HG02798 (cell line): ENCODE measurements at regions not wholly inside any gene's neighbourhood (a gene's known extent, or its start where the extent isn't known, plus 50 kb on each side); places are given as distances from the start of the nearest gene placed in this dataset.
"Not testable (repeated sequence)": the region's sequence is repeated elsewhere in the genome, so short reads cannot be mapped to it uniquely, and the experiment has no call there.

Experiments used
- ATAC-seq: cut with Tn5 transposase; IDR thresholded peaks from one replicate; pipeline ENCODE4 v1.9.1; 2021; ENCODE audit warnings: mild to moderate bottlenecking; ENCODE audit not compliant: unreplicated experiment, poor library complexity

DNA sequence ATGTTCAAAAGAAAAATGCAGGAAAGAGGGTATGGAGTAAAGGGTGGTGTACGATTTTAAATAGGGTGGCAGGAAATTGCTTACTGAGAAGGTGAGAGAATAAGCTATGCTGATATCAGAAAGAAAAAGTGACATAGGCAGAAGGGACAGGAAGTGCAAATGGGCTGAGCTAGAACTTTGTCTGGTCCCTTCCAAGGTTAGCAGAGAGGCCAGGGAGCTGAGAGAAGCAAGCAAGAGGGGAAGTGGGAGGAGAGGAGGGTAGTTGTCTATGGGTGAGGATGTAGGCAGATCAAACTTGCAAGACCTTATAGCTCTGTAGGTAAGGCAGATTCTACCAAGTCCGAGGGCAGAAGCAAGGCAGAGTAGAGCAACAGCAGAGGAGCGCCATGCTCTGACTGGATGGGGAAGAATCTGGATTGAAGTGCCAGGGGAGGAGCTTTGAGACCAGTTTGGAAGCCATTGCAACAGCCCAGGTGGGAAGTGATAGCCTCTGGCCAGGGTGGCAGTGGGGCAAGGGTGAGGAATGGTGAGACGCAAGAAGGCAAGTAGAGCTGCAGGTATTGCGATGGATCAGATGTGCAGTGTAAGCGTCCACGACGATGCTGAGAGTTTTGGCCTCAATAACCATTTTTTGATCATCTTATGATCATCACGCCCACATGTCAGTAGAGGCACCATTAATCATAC is 134.4 kb upstream of the APCDD1 start:
- no peak for ATAC-seq

DNA sequence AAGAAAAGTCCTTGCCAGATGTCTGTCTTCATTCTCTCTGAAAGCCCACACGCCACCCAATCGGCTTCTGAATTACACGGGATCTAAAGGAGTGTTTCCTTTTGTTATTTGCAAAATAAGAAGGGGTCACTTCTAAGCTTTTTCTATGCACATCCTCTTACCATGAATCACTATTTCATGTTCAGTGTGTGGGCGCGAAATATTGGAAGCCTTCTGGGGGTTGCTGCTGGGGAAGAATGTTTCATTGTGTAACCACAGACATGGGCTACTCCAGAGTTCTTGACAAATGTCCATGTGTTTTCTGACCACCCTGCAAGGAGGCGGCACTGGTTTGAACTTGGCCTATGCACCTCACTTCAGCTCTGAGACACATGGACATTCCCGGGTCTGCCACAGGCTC is 133.6 kb upstream of the APCDD1 start:
- ATAC-seq = no peak

DNA sequence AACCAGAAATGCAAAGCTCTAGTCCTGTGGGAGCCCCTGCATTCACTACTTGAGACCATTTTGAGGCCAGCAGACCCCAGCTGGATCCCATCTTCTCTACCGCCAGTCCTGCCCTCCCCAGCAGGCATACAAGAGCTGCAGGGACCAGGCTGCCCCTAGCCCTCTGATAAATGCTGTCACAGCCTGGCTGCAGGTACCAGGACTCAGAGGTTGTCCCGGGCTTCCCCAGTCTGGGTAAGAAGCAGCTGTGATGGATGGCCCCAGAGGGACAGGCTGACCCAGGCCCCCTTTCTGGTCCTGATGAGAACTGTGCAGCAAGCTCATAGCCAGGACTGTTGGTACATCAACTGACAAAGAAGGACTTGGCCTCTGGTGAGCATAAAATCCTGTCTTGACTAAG is 132.9 kb upstream of the APCDD1 start:
- ATAC-seq = no peak

DNA sequence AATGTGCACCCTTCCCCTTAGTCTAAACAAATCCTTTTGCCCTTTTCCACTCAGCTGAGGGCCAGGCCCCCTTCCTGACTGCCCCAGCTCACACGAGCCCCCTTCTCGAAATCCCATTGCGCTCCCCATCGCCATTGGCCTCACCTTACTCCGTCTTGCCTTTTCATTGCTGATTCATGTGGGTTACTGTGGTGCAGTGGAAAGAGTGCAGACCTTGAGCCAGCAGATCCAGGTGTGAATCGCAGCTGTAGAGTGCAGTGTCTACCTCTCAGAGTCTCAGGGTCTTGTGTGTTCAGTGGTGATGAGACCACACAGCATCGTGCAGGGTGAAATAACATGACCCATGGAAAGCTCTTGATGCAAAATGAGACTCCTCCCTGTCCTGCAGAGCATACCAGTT is 132.4 kb upstream of the APCDD1 start:
- ATAC-seq = no peak

DNA sequence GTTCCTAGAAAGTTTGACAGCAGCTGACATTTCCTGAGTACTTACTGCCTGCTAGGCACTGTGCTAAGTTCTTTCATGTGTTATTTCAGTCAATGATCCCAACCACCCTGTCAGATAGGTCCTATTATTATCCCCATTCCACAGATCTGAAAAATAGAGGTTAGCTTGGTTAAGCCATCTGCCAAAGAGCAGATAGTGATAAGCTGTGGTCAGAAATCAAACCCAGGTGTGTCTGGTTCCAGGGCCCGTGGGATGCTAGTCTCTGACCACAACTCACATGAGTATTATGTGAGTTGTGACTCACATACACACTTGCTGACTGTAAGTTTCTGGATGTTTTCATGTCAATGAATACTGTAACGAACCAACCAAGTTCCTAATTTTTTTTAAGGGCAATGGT is 132.0 kb upstream of the APCDD1 start:
- ATAC-seq = no peak

DNA sequence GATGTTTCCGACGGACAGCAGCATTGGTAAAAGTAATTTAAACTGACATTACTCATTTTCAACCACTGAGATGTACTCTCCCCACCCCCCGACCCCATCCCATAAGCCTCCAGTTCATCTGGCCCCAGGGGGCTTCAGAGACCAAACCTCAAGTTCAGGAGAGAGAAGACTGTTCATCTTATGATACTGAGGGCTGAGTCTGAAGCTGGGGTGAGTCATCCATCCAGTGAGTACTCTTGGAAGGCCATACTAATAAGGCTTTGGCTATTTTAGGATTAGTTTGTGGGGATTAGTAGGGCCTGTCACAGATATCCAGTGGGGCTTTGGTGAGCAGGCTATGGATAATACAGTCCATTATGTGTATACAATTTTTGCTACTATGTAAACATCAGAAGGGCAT is 125.3 kb upstream of the APCDD1 start:
- no peak for ATAC-seq

DNA sequence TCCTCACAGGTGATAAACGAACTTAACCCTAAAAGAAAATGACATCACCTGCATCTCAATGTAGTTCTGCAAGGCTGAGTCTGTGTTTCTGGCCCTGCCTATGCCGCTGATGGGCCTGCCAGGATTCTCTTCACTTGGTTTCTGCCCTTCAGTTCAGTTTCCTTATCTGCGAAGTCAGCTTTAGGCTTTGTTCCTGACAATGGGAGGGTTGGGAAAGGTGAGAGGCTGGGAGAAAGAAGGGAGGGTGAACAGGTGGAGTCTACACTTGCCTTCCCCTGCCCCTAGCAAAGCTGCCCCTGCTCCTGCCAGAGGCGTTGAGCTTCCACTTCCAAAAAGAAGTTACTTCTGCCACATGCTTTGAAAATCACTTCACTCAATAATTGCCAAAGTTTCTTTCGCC is 124.0 kb upstream of the APCDD1 start:
- ATAC-seq = no peak

DNA sequence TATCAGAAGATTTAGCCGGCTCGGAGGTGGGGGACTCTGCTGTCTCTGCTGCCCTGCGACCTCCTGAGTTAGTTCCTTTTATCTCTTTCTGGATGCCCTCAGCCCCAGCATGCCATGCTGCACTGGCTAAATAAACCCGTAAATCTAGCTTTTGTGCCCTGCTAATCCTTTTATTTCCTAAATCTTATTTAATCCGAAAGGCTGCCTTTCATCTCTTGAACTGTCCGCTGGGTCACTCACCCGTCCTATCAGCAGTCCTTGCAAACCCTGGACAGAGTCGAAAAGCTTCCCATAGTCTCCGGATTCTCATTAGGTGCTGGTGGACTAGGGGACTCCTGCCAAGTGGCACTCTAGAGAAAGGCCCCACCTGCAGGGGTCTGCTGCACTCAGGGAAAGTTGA is 122.0 kb upstream of the APCDD1 start:
- no peak for ATAC-seq

DNA sequence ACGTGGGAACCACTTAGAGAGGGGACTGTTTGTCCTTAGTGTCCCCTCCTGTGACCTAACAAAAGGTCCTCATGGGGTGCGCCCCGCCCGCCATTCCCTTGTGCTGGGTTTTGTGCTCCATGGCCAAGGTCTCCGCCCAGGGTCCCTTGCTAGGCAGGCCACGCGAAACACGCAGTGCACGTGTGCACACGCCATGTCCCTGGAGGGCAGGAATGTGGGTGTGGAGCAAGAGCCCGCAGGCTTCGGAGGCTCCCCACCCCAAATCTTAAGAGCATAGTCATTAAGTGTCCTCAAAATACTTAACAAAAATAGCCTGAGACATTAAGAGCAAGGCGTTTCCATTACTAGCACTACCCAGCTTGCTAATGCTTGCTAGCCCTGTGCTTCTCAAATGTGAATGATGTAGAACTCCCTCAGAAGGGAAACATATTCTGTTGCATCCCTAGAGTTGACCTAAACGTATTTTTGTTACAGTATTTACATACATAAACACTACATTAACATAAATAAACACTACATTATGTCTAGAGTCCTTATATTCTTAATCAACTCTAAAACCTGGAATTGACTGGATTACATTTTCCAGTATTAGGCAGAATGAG is 117.6 kb upstream of the APCDD1 start:
- ATAC-seq = no peak

DNA sequence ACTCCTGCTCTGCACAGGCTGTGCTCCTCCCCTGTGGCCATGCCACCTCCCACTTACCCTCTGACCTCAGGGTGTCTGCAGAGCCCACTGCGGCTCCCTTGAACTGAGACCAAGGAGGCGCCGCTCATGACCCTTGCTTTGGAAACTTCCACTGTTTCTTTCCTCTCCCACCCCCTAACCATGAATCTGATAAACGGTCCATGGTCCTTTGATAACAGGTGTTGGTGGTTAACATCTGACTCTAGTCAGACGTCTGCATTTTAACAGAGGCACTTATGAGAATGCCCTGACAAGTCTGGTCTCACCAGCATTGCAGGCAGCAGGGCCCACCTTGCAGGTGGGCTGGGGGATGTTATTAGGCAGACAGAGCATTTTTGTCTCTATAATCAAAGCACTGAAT is 113.6 kb upstream of the APCDD1 start:
- no peak for ATAC-seq

DNA sequence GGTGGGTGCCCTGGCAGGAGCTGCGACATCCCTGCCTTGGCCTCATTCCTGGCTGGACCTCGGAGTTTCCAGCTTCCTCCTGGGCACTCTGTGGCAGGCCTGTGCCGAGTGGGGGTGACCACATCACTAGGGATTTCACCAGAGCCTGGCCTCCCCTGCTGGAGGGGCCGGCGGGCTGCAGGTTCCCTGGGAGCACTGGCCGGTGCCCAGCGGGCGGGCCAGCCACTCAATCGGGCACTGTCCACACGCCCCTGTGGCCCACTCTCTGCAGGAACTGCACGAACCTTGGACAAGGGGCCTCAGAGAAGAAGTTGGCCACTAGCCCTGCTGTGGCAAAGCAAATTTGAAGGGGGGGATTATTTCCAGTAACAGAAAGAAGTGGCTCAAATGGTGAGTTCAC is 110.7 kb upstream of the APCDD1 start:
- ATAC-seq = no peak

DNA sequence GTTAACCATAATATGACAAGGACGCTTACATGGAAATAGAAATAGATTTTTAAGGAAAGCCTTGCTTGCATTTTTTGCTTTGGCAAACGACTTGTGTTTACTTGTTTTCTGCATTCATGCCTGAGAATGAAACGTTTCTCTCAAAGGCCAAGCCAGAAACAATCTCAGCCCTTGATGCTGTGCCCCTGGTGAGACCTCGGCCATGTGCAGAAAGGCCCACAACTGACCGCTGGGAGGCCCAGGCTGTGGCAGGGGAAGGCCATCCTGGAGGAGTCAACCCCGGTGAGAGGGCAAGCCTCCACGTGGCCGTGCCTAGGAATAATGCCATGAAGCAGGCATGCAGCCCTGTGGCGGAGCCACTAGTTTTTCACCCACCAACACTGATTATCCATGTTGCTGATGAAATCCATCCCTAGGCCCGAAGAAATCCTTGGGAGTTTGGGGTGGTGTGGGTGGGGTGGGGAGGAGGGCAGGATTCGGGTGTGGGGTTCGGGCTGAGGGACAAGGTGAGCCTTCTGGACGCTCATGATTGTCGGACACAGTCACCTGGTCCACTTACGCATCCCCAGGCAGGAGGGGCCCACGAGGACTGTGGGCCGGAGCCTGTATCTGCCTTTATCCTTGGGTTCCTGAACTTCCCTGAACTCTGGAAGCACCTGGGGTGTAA is 107.6 kb upstream of the APCDD1 start:
- ATAC-seq = no peak

DNA sequence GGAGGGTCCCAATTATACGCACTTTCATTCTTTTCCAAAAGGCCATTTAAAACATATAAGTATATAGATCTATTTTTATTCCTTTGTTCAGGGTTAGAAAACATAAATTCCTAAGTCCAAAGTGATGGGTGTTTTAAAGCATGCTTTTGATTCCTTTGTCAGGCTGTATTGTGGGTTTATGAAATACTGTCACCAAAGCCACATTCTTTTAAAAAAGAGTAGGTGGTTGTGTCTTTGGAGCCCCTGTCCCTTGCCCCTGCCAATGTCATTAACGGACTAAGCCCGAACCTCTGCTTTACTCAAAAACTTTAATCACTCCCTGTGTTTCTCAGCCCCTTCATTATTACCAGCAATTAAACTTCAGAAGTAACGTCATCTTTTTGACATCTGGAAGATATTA is 104.9 kb upstream of the APCDD1 start:
- ATAC-seq = no peak

DNA sequence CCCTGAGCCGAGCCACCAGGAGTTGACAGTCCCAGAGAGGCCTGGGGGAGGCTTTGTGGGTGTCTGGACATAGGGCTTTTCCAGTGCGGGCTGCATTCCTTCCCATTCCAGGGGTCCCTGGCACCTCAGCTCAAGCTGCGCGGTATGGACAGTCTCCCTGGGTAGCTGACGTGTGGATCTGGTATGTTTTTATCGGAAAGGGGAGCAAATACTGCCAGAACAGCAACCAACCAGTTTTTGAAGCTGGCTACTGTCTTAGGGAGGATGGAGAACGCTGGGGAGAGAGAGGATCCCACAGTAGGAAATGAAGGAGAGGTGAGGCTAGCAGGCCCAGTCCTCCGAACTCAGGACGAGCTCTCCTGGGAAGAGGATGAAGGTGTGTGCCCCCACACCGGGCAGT is 103.8 kb upstream of the APCDD1 start:
- ATAC-seq = no peak

DNA sequence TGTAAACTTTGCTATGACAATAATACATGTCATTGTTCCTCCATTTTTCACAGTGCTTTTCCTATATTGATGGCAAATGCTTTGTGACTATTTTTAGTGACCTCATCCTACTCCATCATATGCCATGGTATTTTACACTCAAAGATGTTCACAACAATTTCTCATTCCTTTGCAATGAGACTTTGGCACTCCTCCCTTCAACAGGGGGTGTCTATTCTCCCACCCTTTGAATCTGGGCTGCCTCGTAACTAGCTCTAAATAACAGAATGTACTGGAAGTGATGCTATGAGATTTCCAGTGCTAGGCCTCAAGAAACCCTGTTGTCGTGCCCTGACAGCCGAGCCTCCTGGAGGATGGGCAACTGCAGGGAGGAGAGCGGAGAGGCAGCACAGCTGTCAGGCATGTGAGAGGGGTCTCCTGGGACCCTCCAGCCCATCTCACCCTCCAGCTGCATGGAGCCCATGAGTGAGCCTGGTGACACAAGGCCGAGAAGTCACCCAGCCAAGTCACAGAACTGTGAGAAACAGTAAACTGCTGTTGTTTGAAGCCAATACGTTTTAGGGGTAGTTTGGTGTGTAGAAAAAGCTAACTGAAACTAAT is 103.1 kb upstream of the APCDD1 start:
- ATAC-seq = no peak

DNA sequence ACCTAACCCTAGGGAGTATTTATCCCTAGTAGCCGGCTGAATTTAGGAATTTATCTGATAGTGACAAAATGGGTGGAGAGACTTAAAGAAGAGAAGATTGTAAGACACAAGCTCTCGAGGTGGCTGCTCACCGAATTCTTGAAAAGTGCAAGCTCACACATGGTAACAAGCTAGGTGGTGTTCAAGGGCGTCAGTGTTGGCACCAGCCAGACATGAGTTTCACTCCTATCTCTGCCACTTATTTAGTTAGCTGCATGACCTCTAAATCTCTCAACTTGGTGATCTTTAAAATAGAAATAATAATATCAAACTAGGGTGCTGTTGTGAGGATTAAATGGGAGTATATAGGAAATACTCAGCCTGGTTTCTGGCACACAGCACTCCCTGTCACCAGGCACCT is 102.6 kb upstream of the APCDD1 start:
- no peak for ATAC-seq

DNA sequence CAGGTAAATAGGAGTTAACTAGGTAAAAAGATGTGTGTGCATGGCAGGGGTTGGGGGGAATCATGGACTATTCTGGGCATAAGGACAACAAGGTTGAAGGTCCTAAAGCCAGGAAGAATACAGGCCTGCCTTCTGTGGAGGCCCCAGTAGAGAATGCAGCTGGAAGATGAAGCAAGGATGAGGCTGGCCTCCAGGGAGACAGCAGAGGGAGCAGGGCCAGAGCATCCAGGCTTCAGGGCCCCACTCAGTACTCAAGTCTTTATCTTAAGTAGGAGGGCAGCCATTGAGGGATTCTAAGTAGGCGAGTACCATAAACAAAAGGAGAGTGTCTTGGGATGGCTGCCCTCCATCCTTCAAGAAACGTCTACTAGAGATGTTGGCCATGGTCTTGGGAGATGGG is 101.8 kb upstream of the APCDD1 start:
- ATAC-seq = no peak

DNA sequence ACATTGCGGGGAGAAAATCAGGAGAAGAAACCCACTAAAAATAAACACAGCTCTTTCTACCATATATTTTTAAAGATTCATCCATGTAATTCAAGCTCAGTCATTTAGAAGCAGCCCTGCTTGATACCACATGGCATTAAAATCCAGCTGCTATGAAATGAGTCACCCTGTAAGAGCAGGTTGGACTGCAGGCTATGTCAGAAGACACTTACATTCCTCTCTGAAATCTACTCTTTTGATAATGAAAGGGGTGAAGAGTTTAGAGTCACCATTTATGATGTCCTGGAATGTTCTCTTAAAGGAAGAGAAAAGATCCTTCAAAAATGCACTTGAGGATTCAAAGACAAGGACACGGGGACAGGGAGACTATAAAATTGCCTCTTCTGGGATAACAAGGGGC is 100.6 kb upstream of the APCDD1 start:
- no peak for ATAC-seq

DNA sequence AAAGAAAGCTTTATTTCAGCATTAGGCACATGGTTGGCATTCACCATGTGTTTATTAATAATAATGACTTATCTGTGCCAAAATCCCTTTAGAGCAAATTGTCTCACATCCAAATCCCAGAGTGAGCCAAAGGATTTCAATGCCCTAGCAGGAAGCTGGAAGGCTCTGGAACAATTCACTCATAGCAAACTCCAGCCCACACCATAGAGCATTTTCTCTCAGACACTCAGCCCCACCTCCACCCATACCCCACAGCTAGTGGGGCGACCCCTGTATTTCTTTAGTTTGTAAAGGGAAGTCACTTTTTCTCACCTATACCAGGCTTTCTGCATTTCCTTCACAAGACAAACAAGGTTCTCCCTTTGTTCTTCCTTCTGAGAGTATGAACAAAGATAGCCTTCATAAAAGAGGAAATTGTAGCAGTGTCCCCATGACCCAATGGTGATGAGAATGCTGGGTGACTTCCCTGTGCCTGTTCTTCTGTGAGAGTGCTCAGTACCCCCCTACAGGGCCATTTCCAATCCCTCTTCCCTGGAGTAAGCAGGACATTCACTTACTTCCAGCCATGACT is 100.1 kb upstream of the APCDD1 start:
- ATAC-seq = no peak

DNA sequence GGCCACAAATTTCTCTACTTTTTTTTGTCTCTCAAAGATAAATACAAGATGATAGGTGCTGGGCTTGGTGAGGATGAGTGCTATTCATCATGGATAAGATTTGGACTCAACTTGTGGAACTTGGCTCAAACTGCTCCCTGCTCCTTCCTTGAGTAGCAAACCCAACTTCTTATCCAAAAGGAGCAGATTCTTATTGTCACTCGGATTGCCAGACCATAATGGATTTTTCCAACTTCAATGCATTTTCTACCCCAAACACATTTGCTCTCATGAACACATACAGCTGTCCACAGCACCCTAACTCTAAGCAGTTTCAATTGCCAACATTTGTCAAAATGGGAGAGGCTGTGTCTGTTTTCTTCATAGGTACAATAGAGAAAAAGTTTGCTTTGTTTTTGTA is 99.5 kb upstream of the APCDD1 start:
- ATAC-seq = no peak

DNA sequence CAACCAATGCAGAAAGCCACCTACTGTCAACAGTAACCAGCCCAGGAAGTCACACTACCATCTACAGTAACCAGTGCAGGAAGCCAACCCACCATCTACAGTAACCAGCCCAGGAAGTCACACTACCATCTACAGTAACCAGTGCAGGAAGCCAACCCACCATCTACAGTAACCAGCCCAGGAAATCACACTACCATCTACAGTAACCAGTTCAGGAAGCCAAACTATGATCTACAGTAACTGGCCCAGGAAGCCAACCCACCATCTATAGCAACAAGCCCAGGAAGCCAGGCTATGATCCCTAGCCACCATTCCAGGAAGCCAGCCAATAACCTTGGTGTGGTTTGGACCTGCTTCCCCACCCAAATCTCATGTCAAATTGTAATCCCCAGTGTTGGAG is 97.4 kb upstream of the APCDD1 start:
- not testable (repeated sequence) for ATAC-seq
